Right lobe of liver (tissue), 4 donors: ENCODE measurements at regions not wholly inside any gene's neighbourhood (a gene's known extent, or its start where the extent isn't known, plus 50 kb on each side); places are given as distances from the start of the nearest gene placed in this dataset.

Experiments used
- CTCF ChIP-seq, 4 donors: fragments of 200-600 bp in 3 of 4; fragments of 450-650 bp in 1 of 4; IDR thresholded peaks; one replicate each; pipeline versions ENCODE4 v1.5.1 to v1.8.0; 2016 to 2022; ENCODE audit warnings: antibody characterized with exemption in 4 of 4, mild to moderate bottlenecking in 2 of 4
- POLR2A ChIP-seq: fragments of 450-650 bp; IDR thresholded peaks from one replicate; pipeline ENCODE4 v1.6.1; 2017; ENCODE audit warnings: antibody characterized with exemption, mild to moderate bottlenecking
- donor health status: DM: no; HTN: no; CAD: no.
- donor health status: DM: no; HTN: no; CAD: no.
- donor health status: DM: no; HTN: yes; CAD: no.

GRCh38 chr22:47858773-47859306 lies 1096.4 kb downstream of the TBC1D22A start:
- TF ChIP-seq CTCF (IDR thresholded peaks at IDR 0.05) (no peak), POLR2A (no peak)
